ENCODE measurements at regions not wholly inside any gene's neighbourhood (a gene's known extent, or its start where the extent isn't known, plus 50 kb on each side); places are given as distances from the start of the nearest gene placed in this dataset.

DNA sequence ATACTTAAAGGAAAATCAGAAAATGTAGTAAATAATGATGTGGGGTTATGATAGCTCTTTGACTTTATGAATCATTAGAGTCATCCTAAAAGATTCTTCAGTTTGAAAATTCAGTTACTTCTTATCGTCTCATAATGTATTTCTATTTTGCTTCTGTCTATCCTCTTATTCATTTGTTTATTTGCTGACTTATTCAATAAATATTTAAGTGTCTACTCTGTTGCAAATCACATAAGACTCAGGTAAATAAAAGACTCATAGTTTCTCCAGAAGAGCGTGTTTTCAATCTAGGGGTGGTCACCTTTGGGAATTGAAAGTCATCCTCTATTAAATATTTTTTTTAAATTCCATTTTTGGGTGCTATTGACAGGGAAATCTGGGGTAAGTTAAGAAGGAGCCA lies 69.1 kb upstream of the RBMS1 start:
- Mint-ChIP-seq H3K9me3 (ENCODE audit: insufficient read depth) (no peaks in the 10 kb centered on the region), H3K4me3 (no peak overlapping the region), H3K27me3 (peaks cover 12% of the 10 kb centered on the region), H3K27ac (no peak overlapping the region), H3K4me1 (no peaks in the 10 kb centered on the region)
- Histone ChIP-seq H3K9me3 (ENCODE audit: control extremely low read depth in 1 of 3, control insufficient read depth in 2 of 3, insufficient read depth in 1 of 3, low read length in 2 of 3) (no peaks in the 10 kb centered on the region), H2AFZ (ENCODE audit: insufficient read depth, low read depth, low read length, poor library complexity, severe bottlenecking) (no peak overlapping the region), H4K20me1 (ENCODE audit: control insufficient read depth, insufficient read depth, low read length, poor library complexity, severe bottlenecking) (no peaks in the 10 kb centered on the region), H3K4me3 (ENCODE audit: control extremely low read depth in 1 of 5, extremely low read depth in 1 of 5, insufficient read depth in 1 of 5, low read depth in 2 of 5, low read length in 4 of 5) (no peak overlapping the region), H3K9ac (ENCODE audit: low read length) (no peak overlapping the region), H3K4me2 (replicated peaks; ENCODE audit: low read depth, low read length, poor library complexity, severe bottlenecking) (no peak overlapping the region), H3K27ac (ENCODE audit: low read length in 2 of 2) (no peak overlapping the region), H3K36me3 (replicated peaks in 1 of 2; ENCODE audit: control extremely low read depth in 1 of 2, control insufficient read depth in 1 of 2, extremely low read depth in 1 of 2, insufficient read depth in 2 of 2, low read length in 1 of 2) (no peaks in the 10 kb centered on the region), H3K4me1 (ENCODE audit: control insufficient read depth in 2 of 2, insufficient read depth in 2 of 2, low read length in 2 of 2) (no peaks in the 10 kb centered on the region), H3K27me3 (replicated peaks in 1 of 4; ENCODE audit: control extremely low read depth in 1 of 4, control insufficient read depth in 3 of 4, insufficient read depth in 4 of 4, low read length in 3 of 4) (no peaks in the 10 kb centered on the region), H3K79me2 (ENCODE audit: control insufficient read depth, insufficient read depth, low read length) (no peaks in the 10 kb centered on the region)
- no peak for DNase-seq
- POLR2A ChIA-PET = interaction anchor here (0.6 kb wide), 1 partner anchor 425 kb away, joined by 4 read pairs; no protein-coding TSS in a partner anchor
- TF ChIP-seq EZH2 (IDR thresholded peaks at IDR 0.05; ENCODE audit: borderline replicate concordance, insufficient read depth, low read depth, low read length, poor library complexity, severe bottlenecking) = no peak
- TF ChIP-seq, protein P1, sequence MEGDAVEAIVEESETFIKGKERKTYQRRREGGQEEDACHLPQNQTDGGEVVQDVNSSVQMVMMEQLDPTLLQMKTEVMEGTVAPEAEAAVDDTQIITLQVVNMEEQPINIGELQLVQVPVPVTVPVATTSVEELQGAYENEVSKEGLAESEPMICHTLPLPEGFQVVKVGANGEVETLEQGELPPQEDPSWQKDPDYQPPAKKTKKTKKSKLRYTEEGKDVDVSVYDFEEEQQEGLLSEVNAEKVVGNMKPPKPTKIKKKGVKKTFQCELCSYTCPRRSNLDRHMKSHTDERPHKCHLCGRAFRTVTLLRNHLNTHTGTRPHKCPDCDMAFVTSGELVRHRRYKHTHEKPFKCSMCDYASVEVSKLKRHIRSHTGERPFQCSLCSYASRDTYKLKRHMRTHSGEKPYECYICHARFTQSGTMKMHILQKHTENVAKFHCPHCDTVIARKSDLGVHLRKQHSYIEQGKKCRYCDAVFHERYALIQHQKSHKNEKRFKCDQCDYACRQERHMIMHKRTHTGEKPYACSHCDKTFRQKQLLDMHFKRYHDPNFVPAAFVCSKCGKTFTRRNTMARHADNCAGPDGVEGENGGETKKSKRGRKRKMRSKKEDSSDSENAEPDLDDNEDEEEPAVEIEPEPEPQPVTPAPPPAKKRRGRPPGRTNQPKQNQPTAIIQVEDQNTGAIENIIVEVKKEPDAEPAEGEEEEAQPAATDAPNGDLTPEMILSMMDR (IDR thresholded peaks at IDR 0.05) = no peak
- CTCF ChIA-PET = no interaction called here
- whole genome bisulfite sequencing (ENCODE audit: insufficient coverage) = no CpG with 5 or more reads among the region's 2 CpGs
- ATAC-seq (ENCODE audit: low read depth) = no peak
- intact Hi-C loops (cut with micrococcal nuclease) = no loop called here

DNA sequence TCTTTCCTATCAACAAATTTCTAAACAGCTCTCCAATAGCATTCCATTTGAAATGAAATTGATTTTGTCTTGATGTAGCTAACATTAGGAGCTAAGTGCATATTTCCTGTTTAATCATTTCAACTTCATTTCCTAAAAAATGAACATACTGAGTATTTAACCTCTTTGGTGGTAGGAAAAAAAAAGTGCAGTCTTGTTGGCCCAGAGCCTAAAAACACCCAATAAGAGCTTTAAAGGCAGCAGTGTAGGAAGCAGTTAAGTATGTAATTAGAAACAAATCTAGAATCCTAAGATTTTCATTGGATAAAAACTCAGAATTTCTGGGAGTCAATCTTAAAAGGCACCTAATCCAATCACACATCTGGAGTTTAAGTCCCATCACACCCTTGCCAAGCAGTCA lies 71.0 kb upstream of the RBMS1 start:
- H3K79me2 ChIP-seq (ENCODE audit: control insufficient read depth, insufficient read depth, low read length) = no peaks in the 10 kb centered on the region
- peaks cover 17% of the 10 kb centered on the region for H3K27me3 Mint-ChIP-seq
- H3K4me1 ChIP-seq (ENCODE audit: control insufficient read depth in 2 of 2, insufficient read depth in 2 of 2, low read length in 2 of 2) = no peaks in the 10 kb centered on the region
- H3K36me3 ChIP-seq (replicated peaks in 1 of 2; ENCODE audit: control extremely low read depth in 1 of 2, control insufficient read depth in 1 of 2, extremely low read depth in 1 of 2, insufficient read depth in 2 of 2, low read length in 1 of 2) = no peaks in the 10 kb centered on the region
- H3K9me3 ChIP-seq (ENCODE audit: control extremely low read depth in 1 of 3, control insufficient read depth in 2 of 3, insufficient read depth in 1 of 3, low read length in 2 of 3) = no peaks in the 10 kb centered on the region
- TF ChIP-seq, protein P1 (IDR thresholded peaks at IDR 0.05) = no peak
- no peak for TF ChIP-seq EZH2 (IDR thresholded peaks at IDR 0.05; ENCODE audit: borderline replicate concordance, insufficient read depth, low read depth, low read length, poor library complexity, severe bottlenecking)
- no peak overlapping the region for H3K27ac ChIP-seq (ENCODE audit: low read length in 2 of 2)
- POLR2A ChIA-PET = no interaction called here
- H3K9ac ChIP-seq (ENCODE audit: low read length) = no peak overlapping the region
- H3K4me2 ChIP-seq (replicated peaks; ENCODE audit: low read depth, low read length, poor library complexity, severe bottlenecking) = no peak overlapping the region
- no peak overlapping the region for H3K27ac Mint-ChIP-seq
- CTCF ChIA-PET = no interaction called here
- no peaks in the 10 kb centered on the region for H3K9me3 Mint-ChIP-seq (ENCODE audit: insufficient read depth)
- H3K27me3 ChIP-seq (replicated peaks in 1 of 4; ENCODE audit: control extremely low read depth in 1 of 4, control insufficient read depth in 3 of 4, insufficient read depth in 4 of 4, low read length in 3 of 4) = no peaks in the 10 kb centered on the region
- intact Hi-C loops (cut with micrococcal nuclease) = no loop called here
- no peaks in the 10 kb centered on the region for H4K20me1 ChIP-seq (ENCODE audit: control insufficient read depth, insufficient read depth, low read length, poor library complexity, severe bottlenecking)
- H3K4me3 ChIP-seq (ENCODE audit: control extremely low read depth in 1 of 5, extremely low read depth in 1 of 5, insufficient read depth in 1 of 5, low read depth in 2 of 5, low read length in 4 of 5) = no peak overlapping the region
- no peak overlapping the region for H2AFZ ChIP-seq (ENCODE audit: insufficient read depth, low read depth, low read length, poor library complexity, severe bottlenecking)
- DNase-seq (no peak), ATAC-seq (ENCODE audit: low read depth) (no peak)
- H3K4me1 Mint-ChIP-seq = no peaks in the 10 kb centered on the region
- H3K4me3 Mint-ChIP-seq = no peak overlapping the region

All from B cell (primary cell).